Activated naive CD8-positive, alpha-beta T cell treated with anti-CD3 and anti-CD28 coated beads, Interleukin-2, amount 50 U/mL, for 24 hours (primary cell): ENCODE measurements at regions not wholly inside any gene's neighbourhood (a gene's known extent, or its start where the extent isn't known, plus 50 kb on each side); places are given as distances from the start of the nearest gene placed in this dataset.
A peak's percentile ranks its signal among the peaks of the same experiment; 100 is the strongest.

Source experiments
- ATAC-seq: fragments of 150-1000 bp; cut with Tn5 transposase; one replicate; pipeline ENCODE4 v1.10.0; 2021
- DNase-seq: peaks from one replicate; pipeline ENCODE4 v3.0.0; 2021
- H3K27ac Mint-ChIP-seq: one replicate; pipeline ENCODE4 v1.8.0; 2021; ENCODE audit warnings: mild to moderate bottlenecking, mixed read lengths
- H3K27me3 Mint-ChIP-seq: one replicate; pipeline ENCODE4 v1.8.0; 2021; ENCODE audit warnings: mixed read lengths
- H3K36me3 Mint-ChIP-seq: one replicate; pipeline ENCODE4 v1.8.0; 2021; ENCODE audit warnings: low read depth, mixed read lengths
- H3K4me1 Mint-ChIP-seq: one replicate; pipeline ENCODE4 v1.8.0; 2021; ENCODE audit warnings: mixed read lengths
- H3K4me3 Mint-ChIP-seq: one replicate; pipeline ENCODE4 v1.8.0; 2021; ENCODE audit warnings: mild to moderate bottlenecking, moderate library complexity, mixed read lengths
- H3K9me3 Mint-ChIP-seq: one replicate; pipeline ENCODE4 v1.8.0; 2021; ENCODE audit warnings: mixed read lengths

DNA sequence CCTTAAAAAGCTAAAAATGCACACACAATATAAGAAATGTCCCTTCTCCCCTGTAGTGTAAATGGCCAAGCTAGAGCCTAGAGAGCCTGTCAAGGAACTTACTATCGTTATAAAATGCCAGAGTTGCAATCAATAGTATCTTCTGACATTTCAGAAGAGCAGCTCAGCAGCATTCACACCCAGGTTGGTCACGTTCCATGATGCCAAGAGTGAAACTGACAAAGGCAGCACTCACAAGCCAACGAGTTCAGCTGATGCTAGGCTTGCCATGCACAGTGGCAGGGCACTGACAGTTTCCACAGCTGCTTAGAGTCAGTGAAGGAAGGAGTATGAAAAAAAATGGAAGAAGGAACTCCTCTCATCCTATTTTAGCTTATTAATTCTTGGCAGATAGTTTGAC is 331.4 kb upstream of the CCDC54 start:
- no peaks in the 10 kb centered on the region for H3K9me3 Mint-ChIP-seq
- no peaks in the 10 kb centered on the region for H3K27me3 Mint-ChIP-seq
- ATAC-seq (no peak), DNase-seq (no peak)
- H3K4me1 Mint-ChIP-seq = no peaks in the 10 kb centered on the region
- no peak overlapping the region for H3K4me3 Mint-ChIP-seq
- H3K36me3 Mint-ChIP-seq = no peaks in the 10 kb centered on the region
- H3K27ac Mint-ChIP-seq = no peak overlapping the region

DNA sequence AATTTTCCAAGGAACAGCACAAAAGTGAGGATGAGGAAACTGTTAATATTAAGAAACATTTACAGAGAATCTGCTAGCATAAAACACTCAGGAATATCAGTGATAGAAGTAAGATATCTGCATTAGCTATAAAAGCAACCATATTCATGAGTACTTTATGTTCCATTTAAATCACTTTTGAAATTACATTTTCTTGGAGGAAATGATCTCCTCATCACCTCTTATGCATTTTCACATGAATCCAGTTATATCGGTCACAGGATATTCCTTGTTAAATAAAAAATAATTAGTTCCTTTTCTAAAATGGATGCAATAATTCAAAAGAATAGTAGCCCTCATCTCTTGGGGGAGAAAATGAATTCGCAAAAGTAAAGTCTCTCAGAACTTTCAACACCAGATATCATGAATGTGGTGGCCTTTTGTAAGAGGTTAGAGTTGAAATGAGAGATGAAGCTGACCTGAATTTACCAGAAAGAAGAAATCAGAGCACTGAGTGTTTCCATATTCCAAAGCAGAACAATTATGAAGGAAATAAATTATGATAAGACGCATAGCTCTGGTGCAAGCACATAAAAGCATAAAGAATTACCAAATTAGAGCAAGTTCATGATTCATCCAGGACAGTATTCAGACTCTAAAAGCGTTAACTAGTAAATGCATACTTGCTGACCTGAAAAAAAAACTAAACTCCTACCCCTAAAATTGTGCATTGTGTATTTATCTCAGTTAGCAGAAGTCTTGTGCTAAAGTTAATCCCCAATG is 321.9 kb upstream of the CCDC54 start:
- DNase-seq = no peak
- Mint-ChIP-seq H3K9me3 (no peaks in the 10 kb centered on the region), H3K27me3 (peaks cover 12% of the 10 kb centered on the region), H3K4me3 (no peak overlapping the region), H3K4me1 (no peaks in the 10 kb centered on the region), H3K36me3 (no peaks in the 10 kb centered on the region), H3K27ac (no peak overlapping the region)
- ATAC-seq = no peak

DNA sequence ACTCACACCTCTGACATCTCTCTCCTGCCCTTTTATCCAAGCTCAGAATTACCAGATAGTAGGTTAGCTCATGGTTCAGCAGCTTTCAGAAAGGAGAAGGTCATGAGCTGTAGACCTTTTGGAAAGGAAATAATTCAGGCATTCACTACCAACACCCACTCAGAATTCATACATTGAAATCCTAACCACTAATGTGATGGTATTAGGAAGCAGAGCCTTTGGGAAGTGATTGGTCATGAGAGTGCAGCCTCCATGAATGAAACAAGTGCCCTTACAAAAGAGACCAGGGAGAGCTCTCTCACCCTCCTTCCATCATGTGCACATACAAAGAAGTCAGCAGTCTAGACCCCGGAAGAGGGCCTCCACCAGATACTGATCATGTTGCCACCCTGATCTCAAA is 315.8 kb upstream of the CCDC54 start:
- Mint-ChIP-seq H3K36me3 (no peaks in the 10 kb centered on the region), H3K27me3 (peaks cover 19% of the 10 kb centered on the region), H3K4me1 (peaks cover 11% of the 10 kb centered on the region), H3K27ac (no peak overlapping the region), H3K9me3 (no peaks in the 10 kb centered on the region), H3K4me3 (no peak overlapping the region)
- no peak for DNase-seq
- ATAC-seq = no peak

DNA sequence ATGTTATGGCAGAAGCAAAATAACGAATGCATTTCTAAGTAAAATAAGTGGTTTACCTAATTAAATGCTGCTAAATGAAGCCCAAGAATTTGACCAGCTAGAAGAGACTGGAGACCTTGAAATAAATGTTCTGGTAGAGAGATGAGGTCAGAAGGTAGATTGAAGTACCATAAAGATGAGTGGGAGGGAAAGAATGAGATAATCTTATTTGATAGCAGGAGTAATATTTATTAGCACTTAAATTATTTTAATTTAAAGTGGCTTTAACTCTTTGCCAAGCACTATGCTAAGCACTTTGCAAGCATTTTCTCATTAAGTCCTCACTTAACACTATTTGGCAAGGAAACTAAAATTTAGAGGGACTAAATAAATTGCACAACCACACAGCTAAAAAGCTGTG is 314.9 kb upstream of the CCDC54 start:
- Mint-ChIP-seq H3K27ac (no peak overlapping the region), H3K27me3 (peaks cover 18% of the 10 kb centered on the region), H3K36me3 (no peaks in the 10 kb centered on the region), H3K9me3 (no peaks in the 10 kb centered on the region), H3K4me3 (no peak overlapping the region), H3K4me1 (peaks cover 11% of the 10 kb centered on the region)
- ATAC-seq (no peak), DNase-seq (no peak)

DNA sequence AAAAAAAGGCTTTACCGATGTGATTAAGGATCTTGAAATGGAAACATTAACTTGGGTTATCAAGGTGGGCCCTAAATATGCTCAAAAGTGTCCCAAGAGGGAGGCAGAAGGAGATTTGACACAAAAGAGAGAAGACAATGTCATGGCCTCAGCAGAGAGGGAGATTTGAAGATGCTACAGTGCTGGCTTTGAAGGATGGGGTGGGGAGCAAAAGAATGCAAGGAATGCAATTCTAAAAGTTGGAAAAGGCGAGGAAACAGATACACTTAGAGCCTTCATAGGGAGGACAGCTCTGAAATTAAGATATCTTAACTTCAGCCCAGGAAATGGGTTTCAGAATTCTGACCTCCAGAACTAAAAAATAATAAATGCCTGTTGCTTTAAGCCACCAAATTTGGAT is 314.5 kb upstream of the CCDC54 start:
- H3K4me3 Mint-ChIP-seq = no peak overlapping the region
- no peak for ATAC-seq
- H3K27me3 Mint-ChIP-seq = peaks cover 16% of the 10 kb centered on the region
- peaks cover 11% of the 10 kb centered on the region for H3K4me1 Mint-ChIP-seq
- H3K9me3 Mint-ChIP-seq = no peaks in the 10 kb centered on the region
- H3K27ac Mint-ChIP-seq = no peak overlapping the region
- no peaks in the 10 kb centered on the region for H3K36me3 Mint-ChIP-seq
- no peak for DNase-seq

DNA sequence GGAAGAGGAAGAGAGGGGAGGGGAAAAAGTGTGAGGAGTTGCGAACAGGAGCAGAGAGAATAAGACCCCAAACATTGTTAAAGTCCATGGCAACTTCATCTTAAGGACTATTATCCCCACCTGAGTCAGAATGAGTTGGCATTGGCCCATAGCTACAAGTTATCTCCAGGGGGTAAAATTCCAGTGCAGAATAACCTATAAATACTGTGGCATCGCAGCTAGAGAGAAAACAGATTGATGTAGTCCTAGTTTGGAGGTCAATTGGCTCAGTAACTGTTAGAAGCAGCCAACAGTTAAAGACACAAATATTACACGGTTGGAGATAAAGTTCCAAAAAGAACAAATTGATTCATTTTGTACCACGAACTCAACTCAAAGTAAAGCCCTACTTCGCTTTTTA is 313.9 kb upstream of the CCDC54 start:
- H3K27ac Mint-ChIP-seq = no peak overlapping the region
- DNase-seq (no peak), ATAC-seq (no peak)
- no peak overlapping the region for H3K4me3 Mint-ChIP-seq
- H3K27me3 Mint-ChIP-seq = peaks cover 16% of the 10 kb centered on the region
- no peaks in the 10 kb centered on the region for H3K9me3 Mint-ChIP-seq
- H3K4me1 Mint-ChIP-seq = peaks cover 11% of the 10 kb centered on the region
- H3K36me3 Mint-ChIP-seq = no peaks in the 10 kb centered on the region

DNA sequence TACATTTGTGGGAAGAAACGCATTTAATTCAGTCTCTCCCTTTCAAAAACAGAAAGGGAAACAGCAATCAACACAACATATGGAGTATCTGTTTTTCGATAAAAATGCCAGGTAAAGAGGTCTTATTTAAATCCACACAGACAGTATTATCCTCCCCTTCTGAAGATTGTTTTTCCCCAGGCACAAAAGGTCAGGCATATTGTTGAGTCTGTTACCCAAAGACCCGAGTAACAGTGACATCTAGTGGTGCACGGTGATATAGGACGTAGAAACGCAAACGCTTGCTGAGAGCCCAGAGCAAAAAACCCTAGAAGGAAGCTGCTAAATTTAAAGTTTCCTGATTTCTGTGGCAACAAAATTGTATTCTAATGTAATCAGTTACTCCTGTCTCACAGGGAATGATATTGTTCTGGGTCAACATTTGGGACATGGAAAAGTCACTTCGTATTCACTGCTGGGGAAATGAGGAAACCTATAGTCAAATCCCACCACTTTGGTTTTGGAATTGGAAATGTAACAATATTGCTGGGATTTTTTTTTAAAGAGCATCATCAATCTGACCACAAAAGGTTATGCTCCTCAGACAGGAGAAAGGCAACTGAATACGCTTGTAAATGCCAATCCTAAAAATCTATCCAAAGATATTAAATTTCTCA is 312.7 kb upstream of the CCDC54 start:
- DNase-seq = peak; percentile 70
- no peaks in the 10 kb centered on the region for H3K9me3 Mint-ChIP-seq
- H3K4me3 Mint-ChIP-seq = no peak overlapping the region
- no peaks in the 10 kb centered on the region for H3K36me3 Mint-ChIP-seq
- no peak overlapping the region for H3K27ac Mint-ChIP-seq
- peaks cover 15% of the 10 kb centered on the region for H3K4me1 Mint-ChIP-seq
- peaks cover 12% of the 10 kb centered on the region for H3K27me3 Mint-ChIP-seq
- ATAC-seq = peak; percentile 68

DNA sequence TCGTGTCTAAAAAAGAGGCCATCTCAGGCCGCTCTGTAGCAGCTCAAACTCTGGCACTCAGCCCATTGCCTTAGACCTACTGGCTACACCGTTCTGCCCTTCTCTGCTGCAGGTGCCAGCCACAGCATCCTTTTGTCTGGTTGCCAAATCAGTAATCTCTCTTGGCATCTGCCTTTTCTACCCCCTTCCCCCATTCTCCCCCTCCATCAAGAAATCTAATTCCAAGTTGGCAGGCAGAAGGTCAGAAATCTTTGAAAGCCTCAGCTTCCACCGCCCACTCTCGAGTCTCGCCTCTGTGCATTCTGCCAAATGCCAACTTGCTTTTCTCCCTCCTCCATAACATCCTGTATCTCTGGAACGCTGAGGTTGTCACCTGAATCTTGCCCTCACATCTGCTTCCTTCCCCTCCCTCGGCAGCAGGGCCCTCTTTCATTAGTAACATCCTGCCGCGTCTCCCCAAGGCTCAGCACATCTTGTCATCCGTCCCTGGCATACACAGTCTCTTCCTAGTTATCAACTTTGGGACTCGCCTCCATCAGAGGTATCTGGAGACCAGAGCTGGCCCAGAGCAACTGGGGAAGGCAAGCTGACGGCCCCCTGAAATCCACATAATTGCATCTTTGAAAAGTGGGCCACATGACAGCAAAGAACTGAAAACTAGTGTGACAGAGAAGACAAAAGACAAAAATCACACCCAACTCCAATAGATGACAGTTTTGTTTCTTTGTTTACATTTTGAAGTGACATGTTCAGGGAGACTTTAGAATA is 312.0 kb upstream of the CCDC54 start:
- Mint-ChIP-seq H3K4me3 (no peak overlapping the region), H3K27me3 (peaks cover 12% of the 10 kb centered on the region), H3K4me1 (peaks cover 15% of the 10 kb centered on the region), H3K27ac (no peak overlapping the region), H3K9me3 (no peaks in the 10 kb centered on the region), H3K36me3 (no peaks in the 10 kb centered on the region)
- no peak for ATAC-seq
- DNase-seq = no peak

DNA sequence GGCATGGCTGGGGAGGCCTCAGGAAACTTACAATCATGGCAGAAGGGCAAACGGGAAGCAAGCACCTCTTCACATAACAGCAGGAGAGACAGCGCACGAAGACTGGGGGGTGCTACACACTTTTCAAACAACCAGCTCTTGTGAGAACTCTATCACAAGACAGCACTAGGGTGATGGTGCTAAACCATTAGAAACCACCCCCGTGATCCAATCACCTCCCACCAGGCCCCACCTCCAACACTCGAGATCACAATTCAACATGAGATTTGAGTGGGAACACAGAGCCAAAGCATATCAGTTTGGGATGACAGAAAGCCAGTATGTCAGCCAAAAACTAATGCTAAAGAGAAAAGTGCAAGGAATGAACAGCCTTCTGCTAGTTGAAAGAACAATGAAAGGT is 309.8 kb upstream of the CCDC54 start:
- H3K27me3 Mint-ChIP-seq = peaks cover 10% of the 10 kb centered on the region
- no peaks in the 10 kb centered on the region for H3K36me3 Mint-ChIP-seq
- ATAC-seq (no peak), DNase-seq (no peak)
- H3K4me3 Mint-ChIP-seq = no peak overlapping the region
- no peak overlapping the region for H3K27ac Mint-ChIP-seq
- H3K9me3 Mint-ChIP-seq = no peaks in the 10 kb centered on the region
- H3K4me1 Mint-ChIP-seq = peaks cover 15% of the 10 kb centered on the region

DNA sequence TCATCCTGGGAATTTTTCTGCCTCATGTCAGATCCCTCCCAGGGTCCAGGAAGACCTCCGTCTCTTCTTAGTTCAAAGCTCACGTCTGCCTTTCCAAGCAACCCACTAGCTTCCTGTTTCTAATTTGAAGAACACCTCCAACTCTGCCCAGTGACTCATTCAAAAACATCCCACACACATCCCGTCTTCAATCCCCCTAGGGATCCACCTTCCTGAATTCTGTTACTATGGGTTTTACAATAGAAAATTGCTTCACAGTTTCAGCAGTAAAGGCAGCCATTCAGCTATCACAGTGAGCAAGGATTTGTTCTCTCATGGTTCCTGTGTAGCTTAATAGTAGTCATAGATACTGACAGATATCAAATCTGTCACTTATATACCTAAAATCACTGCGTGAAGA is 308.3 kb upstream of the CCDC54 start:
- Mint-ChIP-seq H3K36me3 (no peaks in the 10 kb centered on the region), H3K4me3 (no peak overlapping the region), H3K9me3 (no peaks in the 10 kb centered on the region), H3K27me3 (peaks cover 6% of the 10 kb centered on the region), H3K4me1 (peaks cover 15% of the 10 kb centered on the region), H3K27ac (no peak overlapping the region)
- DNase-seq (no peak), ATAC-seq (no peak)

DNA sequence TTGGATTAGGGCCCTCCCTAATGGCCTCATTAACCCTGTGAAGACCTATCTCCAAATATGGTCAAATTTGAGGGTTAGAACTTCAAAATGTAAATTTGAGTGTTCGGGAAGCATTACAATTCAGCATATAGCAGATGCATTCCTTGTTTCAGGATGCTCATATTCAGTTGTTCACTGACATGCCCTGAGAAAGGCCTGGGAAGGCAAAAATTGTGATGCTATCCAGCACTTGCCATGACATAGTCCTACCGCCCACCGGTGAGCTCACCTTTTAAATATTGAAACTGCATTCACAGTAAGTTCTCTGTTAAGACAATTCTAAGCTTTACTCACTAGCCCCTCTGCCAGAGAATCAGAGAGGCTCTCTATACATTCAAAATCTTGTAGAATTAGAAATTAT is 300.3 kb upstream of the CCDC54 start:
- Mint-ChIP-seq H3K4me3 (no peak overlapping the region), H3K4me1 (no peaks in the 10 kb centered on the region), H3K27ac (no peak overlapping the region), H3K9me3 (no peaks in the 10 kb centered on the region), H3K36me3 (no peaks in the 10 kb centered on the region), H3K27me3 (peaks cover 1% of the 10 kb centered on the region)
- ATAC-seq (no peak), DNase-seq (no peak)

DNA sequence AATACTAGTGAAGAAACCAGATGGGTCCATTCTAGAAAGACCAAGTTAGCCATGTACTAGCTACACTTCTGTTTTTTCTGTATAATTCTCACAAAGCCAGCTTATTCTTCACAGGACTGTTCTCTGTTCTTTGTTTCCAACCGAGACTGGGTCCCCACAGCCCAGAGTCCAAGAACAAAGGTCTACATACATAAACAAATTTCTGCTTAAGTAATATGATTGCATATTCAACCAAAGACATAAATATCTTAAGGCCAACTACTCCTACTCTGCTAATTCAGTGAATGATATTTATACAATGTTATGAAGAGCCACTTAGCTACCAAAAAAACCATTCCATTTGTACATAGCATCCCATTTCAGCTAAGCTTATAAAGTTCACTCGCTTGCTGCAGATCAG is 299.8 kb upstream of the CCDC54 start:
- H3K36me3 Mint-ChIP-seq = no peaks in the 10 kb centered on the region
- no peak for ATAC-seq
- DNase-seq = no peak
- no peaks in the 10 kb centered on the region for H3K4me1 Mint-ChIP-seq
- H3K4me3 Mint-ChIP-seq = no peak overlapping the region
- H3K9me3 Mint-ChIP-seq = no peaks in the 10 kb centered on the region
- no peak overlapping the region for H3K27ac Mint-ChIP-seq
- peaks cover 1% of the 10 kb centered on the region for H3K27me3 Mint-ChIP-seq

DNA sequence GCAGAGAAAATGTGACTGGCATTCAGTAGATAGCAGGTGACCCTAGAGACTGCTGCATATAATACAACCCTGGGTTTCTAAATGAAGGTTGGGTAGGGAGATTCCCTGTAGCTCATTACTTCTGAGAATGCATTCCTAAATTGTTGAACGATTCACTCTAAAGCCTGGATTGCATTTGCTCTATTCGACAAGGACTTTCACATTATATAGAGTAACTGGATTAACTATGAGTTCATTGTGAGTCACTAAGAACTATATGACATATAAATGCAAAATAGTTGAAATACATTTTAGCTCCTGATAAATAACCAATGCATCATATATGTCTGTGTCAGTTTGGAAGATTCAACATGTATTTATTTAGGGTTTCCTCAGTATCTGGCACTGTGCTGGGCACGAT is 294.7 kb upstream of the CCDC54 start:
- H3K9me3 Mint-ChIP-seq = no peaks in the 10 kb centered on the region
- no peak for ATAC-seq
- peaks cover 3% of the 10 kb centered on the region for H3K27me3 Mint-ChIP-seq
- no peak overlapping the region for H3K4me3 Mint-ChIP-seq
- H3K4me1 Mint-ChIP-seq = no peaks in the 10 kb centered on the region
- H3K27ac Mint-ChIP-seq = no peak overlapping the region
- DNase-seq = no peak
- H3K36me3 Mint-ChIP-seq = no peaks in the 10 kb centered on the region

DNA sequence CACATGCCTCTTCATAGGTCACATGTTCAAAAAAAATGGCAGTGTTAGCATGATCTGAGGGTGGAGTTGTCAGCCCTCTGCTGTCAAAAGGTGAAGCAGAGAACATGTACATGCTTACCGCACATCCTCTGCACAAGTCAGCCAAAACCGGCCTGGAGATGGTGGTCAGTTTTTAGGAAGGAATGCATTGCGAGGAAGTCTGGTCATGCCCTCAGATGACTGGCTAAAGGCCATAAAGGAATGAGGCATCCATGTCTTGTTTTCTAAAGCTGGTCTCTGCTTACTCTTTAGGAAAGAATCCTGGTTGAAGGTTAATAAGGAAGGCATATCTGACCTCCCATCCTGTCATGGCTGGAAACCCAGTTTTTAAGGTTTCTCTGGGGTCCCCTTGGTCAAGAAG is 292.0 kb upstream of the CCDC54 start:
- no peak overlapping the region for H3K27ac Mint-ChIP-seq
- H3K4me1 Mint-ChIP-seq = no peaks in the 10 kb centered on the region

DNA sequence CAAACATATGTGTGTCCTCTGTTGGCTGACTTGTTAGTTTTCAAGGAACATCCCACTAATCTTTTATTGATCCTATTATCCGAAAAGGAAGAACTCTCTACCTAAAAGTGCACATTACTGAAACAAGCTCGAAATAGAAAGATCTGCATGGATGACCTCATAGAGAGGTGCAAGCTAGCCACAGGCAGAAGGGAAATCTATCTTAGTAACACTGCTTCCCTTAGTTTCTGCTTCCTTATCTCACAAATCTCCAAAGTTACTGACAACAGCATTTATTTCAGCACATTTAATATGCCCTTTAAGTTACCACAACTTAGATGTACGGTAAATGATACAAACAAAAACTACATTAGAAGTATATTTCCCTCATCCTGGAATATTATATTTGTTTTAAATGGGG is 285.1 kb upstream of the CCDC54 start:
- no peak overlapping the region for H3K27ac Mint-ChIP-seq
- peaks cover 11% of the 10 kb centered on the region for H3K27me3 Mint-ChIP-seq
- H3K9me3 Mint-ChIP-seq = no peaks in the 10 kb centered on the region
- ATAC-seq (no peak), DNase-seq (no peak)
- no peaks in the 10 kb centered on the region for H3K36me3 Mint-ChIP-seq
- no peak overlapping the region for H3K4me3 Mint-ChIP-seq
- H3K4me1 Mint-ChIP-seq = no peaks in the 10 kb centered on the region

More for the DNA sequence above, 292.0 kb upstream of the CCDC54 start:
- ATAC-seq (no peak), DNase-seq (no peak)
- no peaks in the 10 kb centered on the region for H3K36me3 Mint-ChIP-seq
- H3K27me3 Mint-ChIP-seq = peaks cover 7% of the 10 kb centered on the region
- H3K4me3 Mint-ChIP-seq = no peak overlapping the region
- no peaks in the 10 kb centered on the region for H3K9me3 Mint-ChIP-seq
